ENCODE measurements at regions not wholly inside any gene's neighbourhood (a gene's known extent, or its start where the extent isn't known, plus 50 kb on each side); places are given as distances from the start of the nearest gene placed in this dataset.

DNA sequence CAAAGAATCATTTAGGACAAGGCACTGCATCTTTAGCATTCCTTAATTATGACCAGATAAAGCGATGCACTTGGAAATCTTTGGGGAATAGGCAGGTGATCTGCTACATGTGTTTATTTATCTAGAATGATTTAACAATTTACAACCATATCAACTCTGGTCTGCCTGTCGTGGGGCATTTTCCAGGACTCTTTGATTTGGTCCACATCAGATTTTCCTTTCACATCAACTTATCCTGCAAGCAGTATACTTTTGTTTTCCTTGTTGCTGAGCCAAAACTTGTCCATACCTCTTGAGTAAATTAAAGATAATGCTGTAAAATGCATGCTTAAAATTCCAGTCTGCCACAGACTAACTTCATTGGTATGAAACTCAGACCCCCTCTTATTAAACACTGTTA, 312.4 kb upstream of the TCF4 start (continued):
- TF ChIP-seq CHD1 (IDR thresholded peaks at IDR 0.05; ENCODE audit: low read depth, low read length) (no peak), TCF12 (IDR thresholded peaks at IDR 0.05; ENCODE audit: low read depth, low read length) (no peak), SIX5 (IDR thresholded peaks at IDR 0.05; ENCODE audit: low read depth, low read length) (no peak)

Data from H1 (cell line).